ENCODE measurements at regions not wholly inside any gene's neighbourhood (a gene's known extent, or its start where the extent isn't known, plus 50 kb on each side); places are given as distances from the start of the nearest gene placed in this dataset.

DNA sequence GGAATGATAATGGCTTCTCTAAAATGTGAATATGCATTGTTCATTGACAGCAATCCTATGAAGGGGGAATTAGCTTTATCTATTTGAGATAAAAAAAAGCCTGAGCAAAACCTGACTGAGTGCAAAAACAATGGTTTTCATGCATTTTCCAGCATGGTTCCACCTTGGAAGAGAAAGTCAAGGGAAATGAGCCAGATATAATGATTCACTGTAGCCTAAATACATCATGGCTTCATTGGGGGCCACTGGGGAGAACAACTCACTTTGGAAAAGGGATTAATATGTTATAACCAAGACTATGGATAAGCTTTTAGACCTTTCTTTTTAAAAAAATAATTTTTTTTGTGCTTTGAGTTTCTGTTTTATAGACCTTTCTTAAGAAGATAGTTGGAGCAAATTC, 679.7 kb downstream of the NYAP2 start:
- DNase-seq (ENCODE audit: low spot score), result no peak

- no peak for DNase-seq (ENCODE audit: low spot score)
Observed at GRCh38 chr2:226078666-226079065, 679.2 kb downstream of the NYAP2 start.

- DNase-seq (ENCODE audit: low spot score), result no peak
Observed at GRCh38 chr2:226077841-226078240, 678.3 kb downstream of the NYAP2 start.

DNA sequence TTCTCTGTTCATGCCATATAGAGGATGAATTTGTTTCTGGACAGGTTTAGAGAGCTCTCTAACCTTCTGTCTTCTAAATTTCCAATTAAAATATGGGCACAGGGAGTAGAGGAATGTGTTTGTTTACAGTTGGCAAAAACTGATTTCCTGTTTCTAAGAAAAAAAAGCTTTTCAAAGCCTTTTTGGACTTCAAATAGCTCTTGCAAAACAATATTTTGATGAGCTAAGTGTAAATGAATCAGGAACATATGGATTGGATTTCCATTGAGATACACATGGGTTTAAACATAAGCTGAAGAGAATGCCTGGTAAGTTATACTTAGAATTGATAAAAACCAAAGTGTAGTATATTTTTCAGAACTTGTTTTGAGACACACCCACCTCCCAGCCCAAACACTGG, 677.5 kb downstream of the NYAP2 start:
- no peak for DNase-seq (ENCODE audit: low spot score)

- DNase-seq (ENCODE audit: low spot score), result no peak
Observed at GRCh38 chr2:226076529-226076928, 677.0 kb downstream of the NYAP2 start.

DNA sequence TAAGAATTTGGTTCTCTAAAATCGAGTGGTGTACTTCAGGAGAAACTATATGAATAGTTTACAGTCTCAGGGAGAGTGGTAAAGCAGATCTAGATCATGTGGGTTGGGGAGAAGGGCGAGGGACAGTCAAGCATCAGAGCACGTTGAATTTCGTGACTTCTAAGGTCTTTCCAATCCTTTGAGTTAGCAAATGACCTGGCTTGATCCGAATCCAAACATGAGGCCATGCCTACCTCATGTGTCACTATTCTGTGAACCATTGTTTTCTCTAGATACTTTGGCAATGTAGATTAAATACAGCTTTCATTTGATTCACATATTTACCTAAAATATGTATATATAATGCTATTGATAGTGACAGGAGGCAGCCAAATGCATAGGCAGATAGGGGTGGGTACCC, 674.9 kb downstream of the NYAP2 start:
- DNase-seq (ENCODE audit: low spot score), result no peak

DNA sequence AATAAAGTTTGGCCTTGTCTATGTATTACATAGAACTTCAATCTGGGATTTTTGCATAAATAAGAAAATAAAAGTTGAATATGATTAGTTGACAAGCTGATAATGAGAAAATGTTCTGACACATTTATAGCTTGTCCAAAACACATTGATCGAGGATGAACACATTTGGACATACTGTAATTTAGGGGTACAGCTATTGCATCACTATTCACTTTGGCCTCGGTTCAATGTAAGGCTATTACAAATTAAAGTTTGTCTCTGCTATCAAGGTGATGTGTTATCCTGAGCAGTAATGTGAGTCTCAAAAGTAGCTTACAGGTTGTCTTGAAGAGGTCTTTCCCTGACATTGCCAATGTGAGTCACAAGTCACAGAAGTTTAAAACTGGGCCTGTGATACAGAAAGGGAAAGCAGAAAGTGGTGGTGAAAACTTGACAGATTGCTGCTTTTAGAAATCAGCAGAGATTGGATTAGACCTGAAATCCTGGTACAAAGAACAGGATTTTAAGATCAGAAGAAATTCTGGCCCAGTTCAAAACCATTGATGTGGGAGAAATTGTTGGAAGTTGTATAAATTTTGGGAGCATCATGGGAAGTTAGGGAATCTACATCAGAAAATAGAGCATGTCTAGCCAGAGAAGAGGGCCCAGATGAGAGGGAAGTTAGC, 674.1 kb downstream of the NYAP2 start:
- no peak for DNase-seq (ENCODE audit: low spot score)

DNA sequence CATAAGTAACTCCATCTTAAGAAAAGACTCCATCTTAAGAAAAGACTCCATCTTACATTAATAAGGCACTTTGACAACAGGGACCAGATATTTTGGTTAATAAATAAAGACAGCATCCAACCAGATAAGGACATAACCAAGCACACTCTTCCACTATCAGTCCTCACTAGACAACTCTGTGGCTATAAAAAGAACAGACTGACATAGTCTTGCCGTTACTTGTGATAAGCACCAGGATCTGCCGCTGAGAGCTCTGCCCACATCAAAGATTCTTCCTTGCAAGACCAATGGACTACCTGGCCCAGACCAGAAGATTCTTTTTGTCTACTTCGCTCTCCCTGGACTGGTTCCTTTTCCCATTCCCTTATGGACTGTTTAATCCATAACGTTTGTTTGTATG, 667.4 kb downstream of the NYAP2 start:
- DNase-seq (ENCODE audit: low spot score), result no peak

DNA sequence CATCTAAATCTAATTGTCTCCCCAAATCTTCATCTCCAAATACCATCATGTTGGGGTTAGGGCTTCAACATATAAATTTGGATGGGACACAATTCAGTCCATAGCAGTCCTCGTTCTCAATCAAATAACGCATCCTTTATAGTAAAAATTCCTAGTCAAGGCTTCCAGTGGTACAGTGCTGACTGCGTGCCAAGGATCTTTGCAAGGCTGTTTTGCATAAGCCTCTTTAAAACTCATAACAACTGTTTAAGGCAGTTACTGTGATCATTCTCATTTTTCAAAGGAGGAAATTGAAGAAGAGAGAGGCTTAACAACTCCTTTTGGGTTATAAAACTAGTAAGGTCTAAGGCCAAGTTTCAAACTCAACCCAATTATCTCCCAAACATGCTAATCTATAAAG, 666.9 kb downstream of the NYAP2 start:
- DNase-seq (ENCODE audit: low spot score), result no peak

GRCh38 chr2:226064932-226065570, 665.5 kb downstream of the NYAP2 start:
- no peak for DNase-seq (ENCODE audit: low spot score)

GRCh38 chr2:226063704-226064440, 664.4 kb downstream of the NYAP2 start:
- DNase-seq (ENCODE audit: low spot score), result no peak

DNA sequence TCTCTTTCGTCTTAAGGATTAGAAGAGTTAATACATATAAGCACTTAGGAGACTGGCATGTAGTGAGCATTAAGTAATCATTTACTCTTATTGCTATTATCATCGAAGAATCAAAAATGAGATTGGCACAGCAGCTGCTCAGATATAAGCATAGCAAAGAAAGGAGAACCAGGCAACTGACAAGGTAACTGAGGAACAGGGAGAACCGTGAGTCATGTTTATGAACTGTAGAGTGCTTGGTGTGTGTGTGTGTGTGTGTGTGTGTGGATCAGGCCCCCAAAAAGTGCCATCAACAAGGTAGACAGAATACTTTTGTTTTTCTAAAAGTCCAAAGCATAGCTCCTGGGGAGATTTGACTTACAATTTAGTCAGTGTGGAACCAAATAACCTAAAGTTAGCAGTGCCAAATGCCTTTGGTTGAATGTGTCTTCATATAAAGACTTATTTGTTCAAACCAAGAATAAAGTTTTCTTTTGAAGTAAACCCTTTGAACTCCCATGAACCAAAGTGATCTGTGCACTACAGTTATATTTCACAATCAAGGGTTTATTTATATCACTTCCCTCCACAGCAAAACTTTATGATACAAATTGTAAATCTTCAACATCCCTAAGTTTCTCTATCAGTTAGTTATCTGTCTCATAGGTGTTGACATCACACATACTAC, 660.6 kb downstream of the NYAP2 start:
- DNase-seq (ENCODE audit: low spot score), result no peak

- no peak for DNase-seq (ENCODE audit: low spot score)
Observed at GRCh38 chr2:226057914-226058313, 658.4 kb downstream of the NYAP2 start.

DNA sequence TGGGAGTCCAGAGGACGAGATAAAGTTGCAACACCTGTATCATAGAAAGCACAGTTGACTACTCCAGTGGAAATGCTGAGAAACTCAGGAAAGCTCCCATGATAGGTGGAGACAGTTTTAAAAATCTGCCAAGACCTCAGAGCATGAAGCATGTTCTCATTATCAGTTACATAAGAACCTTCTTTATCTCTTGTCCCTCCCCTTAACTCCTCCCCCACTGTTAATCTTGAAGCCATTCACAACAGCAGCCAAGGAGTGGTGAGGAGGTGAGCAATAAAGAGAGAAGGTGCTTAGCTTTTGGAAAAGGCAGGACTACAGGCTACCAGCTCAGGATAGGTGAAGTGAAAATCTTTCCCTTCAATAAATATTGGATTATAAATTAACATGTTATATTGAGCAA, 657.9 kb downstream of the NYAP2 start:
- DNase-seq (ENCODE audit: low spot score), result no peak

DNA sequence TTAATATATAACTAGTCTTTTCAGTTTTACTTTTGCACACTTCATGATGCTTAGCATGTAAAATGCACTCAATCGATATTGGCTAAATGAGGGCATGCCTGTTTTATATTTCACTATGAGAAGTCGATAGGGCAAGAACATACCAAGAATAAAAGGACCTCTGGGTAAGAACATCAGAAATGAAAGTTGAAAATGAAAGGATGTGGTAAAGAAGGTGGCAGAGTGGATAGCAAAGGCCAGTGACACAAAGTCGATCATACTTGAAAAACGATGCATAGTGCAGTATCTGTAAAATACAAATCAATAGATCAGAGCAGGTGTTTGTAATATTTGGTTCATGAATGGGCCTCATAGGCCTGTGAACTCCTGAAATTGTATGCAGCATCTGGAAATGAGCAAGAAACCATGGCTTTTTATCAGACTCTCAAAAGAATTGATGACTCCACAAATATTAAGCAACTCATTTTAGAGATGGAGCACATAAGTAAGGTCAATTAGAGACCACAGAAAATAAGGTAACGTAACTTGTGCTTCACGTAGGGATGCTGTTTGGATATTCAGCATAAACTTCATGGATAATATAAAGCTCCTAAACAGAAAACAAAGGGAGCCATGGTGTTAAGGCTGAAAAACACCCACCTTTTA, 653.4 kb downstream of the NYAP2 start:
- no peak for DNase-seq (ENCODE audit: low spot score)

DNA sequence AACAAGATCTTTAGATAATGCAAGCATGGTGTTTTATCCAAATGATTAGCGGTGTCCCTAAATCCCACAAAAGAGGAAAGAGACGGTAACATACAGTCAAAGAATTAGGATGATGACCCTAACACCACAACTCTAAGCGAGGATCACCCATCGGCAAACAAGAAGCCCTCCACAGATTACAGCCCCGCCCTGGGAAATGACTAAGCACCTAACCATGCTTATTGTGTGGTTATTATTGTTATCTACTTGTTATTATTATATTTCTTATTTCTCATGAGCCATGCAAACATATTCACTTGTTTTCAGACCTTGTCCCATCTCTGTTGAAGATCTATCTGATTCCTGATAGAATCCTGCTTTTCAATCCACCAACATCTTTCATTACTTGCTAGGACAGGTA, 651.3 kb downstream of the NYAP2 start:
- no peak for DNase-seq (ENCODE audit: low spot score)

DNA sequence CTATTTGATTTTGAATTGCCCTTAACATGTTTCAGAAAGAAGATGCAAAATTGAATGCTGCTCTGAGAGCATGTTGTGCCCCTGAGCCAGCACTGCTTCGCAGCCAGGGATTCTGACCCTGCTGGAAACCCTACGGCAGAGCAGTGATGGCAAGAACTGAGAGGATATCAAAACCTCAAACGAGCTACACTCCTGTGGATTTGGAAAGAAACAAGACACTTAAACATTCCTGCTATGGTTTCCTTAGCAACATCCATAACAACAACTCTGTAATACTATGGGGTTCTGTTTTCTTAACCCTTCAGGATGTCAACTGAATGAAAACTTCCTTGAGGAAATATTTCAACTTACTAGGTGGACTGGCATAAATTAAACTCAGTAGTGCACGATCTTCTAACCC, 649.1 kb downstream of the NYAP2 start:
- DNase-seq (ENCODE audit: low spot score), result no peak

DNA sequence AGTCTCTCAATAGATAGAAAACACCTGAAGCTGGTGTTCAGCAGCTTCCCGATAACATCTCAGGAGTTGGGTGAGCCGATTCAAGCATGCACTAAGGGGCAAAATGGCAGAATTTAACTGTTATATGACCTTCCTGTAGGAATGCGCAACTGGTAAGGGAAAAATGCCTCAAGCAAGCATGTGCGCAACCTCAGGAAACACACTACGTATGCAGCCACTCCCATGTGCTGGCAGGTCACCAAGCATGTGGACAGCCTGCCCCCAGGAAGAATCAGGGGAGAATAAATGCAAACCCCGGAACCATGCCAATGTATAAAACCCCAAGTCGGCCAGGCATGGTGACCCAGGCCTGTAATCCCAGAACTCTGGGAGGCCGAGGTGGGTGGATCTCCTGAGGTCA, 645.6 kb downstream of the NYAP2 start:
- no peak for DNase-seq (ENCODE audit: low spot score)

GRCh38 chr2:226040344-226040900, 640.9 kb downstream of the NYAP2 start:
- DNase-seq (ENCODE audit: low spot score), result no peak

DNA sequence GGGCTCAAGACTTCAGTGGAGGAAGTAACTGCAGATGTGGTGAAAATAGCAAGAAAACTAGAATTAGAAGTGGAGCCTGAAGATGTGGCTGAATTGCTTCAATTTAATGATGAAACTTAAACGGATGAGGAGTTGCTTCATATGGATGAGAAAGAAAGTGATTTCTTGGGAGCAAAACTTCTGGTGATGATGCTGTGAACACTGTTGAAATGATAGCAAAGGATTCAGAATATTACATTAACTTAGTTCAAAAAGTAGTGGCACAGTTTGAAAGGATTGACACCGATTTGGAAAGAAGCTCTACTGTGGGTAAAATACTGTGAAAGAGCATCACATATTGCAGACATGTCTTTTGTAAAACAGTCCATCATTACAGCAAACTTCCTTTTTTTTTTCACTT, 638.0 kb downstream of the NYAP2 start:
- DNase-seq (ENCODE audit: low spot score), result no peak

- DNase-seq (ENCODE audit: low spot score), result no peak
Observed at GRCh38 chr2:226031647-226032501, 632.4 kb downstream of the NYAP2 start.

All from CD4-positive, alpha-beta T cell treated with Interleukin-2 at 100 ng/mL for 4 hours (primary cell).